H9 (cell line): ENCODE measurements at regions not wholly inside any gene's neighbourhood (a gene's known extent, or its start where the extent isn't known, plus 50 kb on each side); places are given as distances from the start of the nearest gene placed in this dataset.

Experiments used
- DNase-seq: peaks from one replicate; pipeline ENCODE4 v3.0.0-alpha.2; 2017
- H2AFZ ChIP-seq: one replicate; pipeline ENCODE4 v1.6.1; 2013; ENCODE audit warnings: mild to moderate bottlenecking, low read length, control low read depth, moderate library complexity
- H2AK5ac ChIP-seq: 2 replicates; pipeline ENCODE4 v1.6.1; 2013; ENCODE audit warnings: low read length, control low read depth, mixed read lengths; ENCODE audit not compliant: insufficient read length
- H2BK120ac ChIP-seq: one replicate; pipeline ENCODE4 v1.6.1; 2013; ENCODE audit warnings: low read depth, mild to moderate bottlenecking, low read length, control low read depth, inconsistent platforms; ENCODE audit not compliant: poor library complexity, severe bottlenecking
- H2BK12ac ChIP-seq: 2 replicates; pipeline ENCODE4 v1.6.1; 2013; ENCODE audit warnings: low read length, control low read depth, mixed read lengths, low read depth; ENCODE audit not compliant: insufficient read length
- H2BK15ac ChIP-seq: 2 replicates; pipeline ENCODE4 v1.6.1; 2013; ENCODE audit warnings: low read depth, low read length, control low read depth
- H2BK20ac ChIP-seq: one replicate; pipeline ENCODE4 v1.6.1; 2013; ENCODE audit warnings: low read depth, mild to moderate bottlenecking, low read length, control low read depth, inconsistent platforms; ENCODE audit not compliant: poor library complexity, severe bottlenecking
- H2BK5ac ChIP-seq: 2 replicates; pipeline ENCODE4 v1.6.1; 2013; ENCODE audit warnings: low read length, control low read depth, mixed read lengths; ENCODE audit not compliant: insufficient read length
- H3K14ac ChIP-seq: 2 replicates; pipeline ENCODE4 v1.6.1; 2013; ENCODE audit warnings: low read length, control low read depth; ENCODE audit not compliant: insufficient read depth
- H3K18ac ChIP-seq: 2 replicates; pipeline ENCODE4 v1.6.1; 2013; ENCODE audit warnings: low read depth, mild to moderate bottlenecking, mixed read lengths, low read length, control low read depth; ENCODE audit not compliant: insufficient read length
- H3K23ac ChIP-seq: 2 replicates; pipeline ENCODE4 v1.6.1; 2013; ENCODE audit warnings: low read length, control low read depth, mixed read lengths, low read depth; ENCODE audit not compliant: insufficient read length
- H3K23me2 ChIP-seq: 2 replicates; pipeline ENCODE4 v1.6.1; 2013; ENCODE audit warnings: low read depth, mild to moderate bottlenecking, mixed read lengths, low read length, control low read depth; ENCODE audit not compliant: insufficient read length, poor library complexity, severe bottlenecking
- H3K27ac ChIP-seq: 2 replicates; pipeline ENCODE4 v1.5.1; 2013; ENCODE audit warnings: low read length, control low read depth, mixed read lengths, low read depth; ENCODE audit not compliant: insufficient read length
- H3K27me3 ChIP-seq: 2 replicates; pipeline ENCODE4 v1.6.1; 2013; ENCODE audit warnings: low read length, control low read depth, inconsistent platforms; ENCODE audit not compliant: insufficient read depth
- H3K4ac ChIP-seq: 2 replicates; pipeline ENCODE4 v1.6.1; 2013; ENCODE audit warnings: low read depth, mild to moderate bottlenecking, control low read depth, inconsistent platforms, low read length, moderate library complexity
- H3K4me1 ChIP-seq: 2 replicates; pipeline ENCODE4 v1.6.1; 2013; ENCODE audit warnings: low read length, control low read depth, inconsistent platforms; ENCODE audit not compliant: insufficient read depth
- H3K4me2 ChIP-seq: 2 replicates; pipeline ENCODE4 v1.6.1; 2013; ENCODE audit warnings: low read length, control low read depth, mixed read lengths; ENCODE audit not compliant: insufficient read length, insufficient read depth
- H3K56ac ChIP-seq: 2 replicates; pipeline ENCODE4 v1.6.1; 2013; ENCODE audit warnings: low read depth, mild to moderate bottlenecking, mixed read lengths, low read length, control low read depth; ENCODE audit not compliant: insufficient read length
- H3K79me1 ChIP-seq: 2 replicates; pipeline ENCODE4 v1.6.1; 2013; ENCODE audit warnings: low read depth, mild to moderate bottlenecking, moderate library complexity, low read length, control low read depth, inconsistent platforms; ENCODE audit not compliant: insufficient read depth, poor library complexity, severe bottlenecking
- H3K79me2 ChIP-seq: 2 replicates; pipeline ENCODE4 v1.6.1; 2013; ENCODE audit warnings: low read length, control low read depth, inconsistent platforms; ENCODE audit not compliant: insufficient read depth
- H3K9ac ChIP-seq: 2 replicates; pipeline ENCODE4 v1.6.1; 2013; ENCODE audit warnings: low read length, control low read depth, mixed read lengths; ENCODE audit not compliant: insufficient read length; ENCODE audit errors: extremely low read depth
- H3K9me3 ChIP-seq: one replicate; pipeline ENCODE4 v1.6.1; 2013; ENCODE audit warnings: low read depth, low read length, inconsistent platforms; ENCODE audit not compliant: control insufficient read depth
- H3T11ph ChIP-seq: one replicate; pipeline ENCODE4 v1.6.1; 2013; ENCODE audit warnings: mild to moderate bottlenecking, low read length, control low read depth, inconsistent platforms
- H4K20me1 ChIP-seq: one replicate; pipeline ENCODE4 v1.6.1; 2013; ENCODE audit not compliant: control insufficient read depth, insufficient read length, insufficient read depth
- H4K5ac ChIP-seq: 2 replicates; pipeline ENCODE4 v1.6.1; 2013; ENCODE audit warnings: low read depth, mild to moderate bottlenecking, mixed read lengths, low read length, control low read depth; ENCODE audit not compliant: insufficient read length
- H4K8ac ChIP-seq: replicated peaks from 2 replicates; pipeline ENCODE4 v1.6.1; 2013; ENCODE audit warnings: low read length, control low read depth, mixed read lengths, low read depth; ENCODE audit not compliant: insufficient read length
- H4K91ac ChIP-seq: 2 replicates; pipeline ENCODE4 v1.6.1; 2013; ENCODE audit warnings: low read depth, mild to moderate bottlenecking, moderate library complexity, mixed read lengths, low read length, control low read depth; ENCODE audit not compliant: insufficient read length
- H3K27ac Mint-ChIP-seq, 3 experiments: 2 replicates in 2 of 3; 3 replicates in 1 of 3; pipeline ENCODE4 v1.8.0; 2020 to 2021; ENCODE audit warnings: mixed read lengths in 3 of 3, mild to moderate bottlenecking in 1 of 3, moderate library complexity in 1 of 3
- H3K27me3 Mint-ChIP-seq: 2 replicates; pipeline ENCODE4 v1.8.0; 2021; ENCODE audit warnings: low read depth, mild to moderate bottlenecking, moderate library complexity, mixed read lengths
- H3K36me3 Mint-ChIP-seq, 3 experiments: 2 replicates in 2 of 3; 3 replicates in 1 of 3; pipeline ENCODE4 v1.8.0; 2020 to 2021; ENCODE audit warnings: low read depth in 3 of 3, mixed read lengths in 3 of 3; ENCODE audit not compliant: insufficient read depth in 1 of 3
- H3K4me1 Mint-ChIP-seq, 2 experiments: 2 replicates each; pipeline ENCODE4 v1.8.0; 2020; ENCODE audit warnings: mixed read lengths in 2 of 2
- H3K4me3 Mint-ChIP-seq, 2 experiments: 2 replicates in 1 of 2; 3 replicates in 1 of 2; pipeline ENCODE4 v1.8.0; 2020 to 2021; ENCODE audit warnings: mild to moderate bottlenecking in 2 of 2, mixed read lengths in 2 of 2, moderate library complexity in 1 of 2
- H3K9me3 Mint-ChIP-seq, 2 experiments: 2 replicates in 1 of 2; 3 replicates in 1 of 2; pipeline ENCODE4 v1.8.0; 2020; ENCODE audit warnings: mild to moderate bottlenecking in 2 of 2, mixed read lengths in 2 of 2, moderate library complexity in 1 of 2
- WGBS: extraction: QIAGEN DNeasy Blood & Tissue Kit; methylation state at CpG from one replicate; pipeline ENCODE4 v1.1.7; 2013; ENCODE audit warnings: missing lambda C conversion rate, low lambda C conversion rate, mixed read lengths; ENCODE audit not compliant: insufficient read length; ENCODE audit errors: extremely low coverage; 5-methylcytosine and 5-hydroxymethylcytosine counted together
- TF ChIP-seq, protein P1 (sequence below): fragments of 200-600 bp; sonication (generic); conservative IDR thresholded peaks from 3 replicates; pipeline ENCODE4 v1.8.0; 2021; ENCODE audit warnings: antibody characterized with exemption, mild to moderate bottlenecking

DNA sequence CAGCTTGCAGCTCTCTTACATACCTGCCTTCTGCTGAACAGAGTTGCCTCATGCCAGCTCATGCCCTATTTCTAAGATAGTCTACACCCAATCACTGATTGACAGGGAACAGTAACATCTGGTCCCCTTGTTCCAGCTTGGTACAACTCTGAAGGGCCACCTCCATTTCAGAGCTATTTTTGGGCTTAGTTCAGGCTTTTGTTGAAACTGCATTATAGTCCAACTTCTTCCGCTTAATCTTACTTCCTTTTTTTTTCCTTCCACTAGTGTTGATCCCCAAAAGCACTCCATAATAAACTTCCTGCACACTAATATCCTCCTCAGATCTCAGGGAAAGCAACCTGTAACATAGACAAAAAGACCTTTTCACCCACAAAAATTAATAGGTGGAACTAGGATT lies 65.7 kb upstream of the TNFRSF21 start:
- no peak overlapping the region for H3K23ac ChIP-seq
- Mint-ChIP-seq H3K27me3 (no peaks in the 10 kb centered on the region), H3K36me3 (no peaks in the 10 kb centered on the region; a peak in 1 of 7 replicates), H3K4me3 (no peak overlapping the region), H3K27ac (no peak overlapping the region), H3K4me1 (peaks cover 24 to 25% of the 10 kb centered on the region in 2 experiments), H3K9me3 (no peaks in the 10 kb centered on the region)
- H3K27me3 ChIP-seq = no peaks in the 10 kb centered on the region
- H2BK120ac ChIP-seq = no peak overlapping the region
- H3K4me1 ChIP-seq = peaks cover 3% of the 10 kb centered on the region; the same call in 1 of the 2 replicates
- WGBS = no CpG with 5 or more reads among the region's 1 CpG
- no peaks in the 10 kb centered on the region for H3K79me1 ChIP-seq
- H2BK12ac ChIP-seq = no peak overlapping the region
- H3K79me2 ChIP-seq = no peaks in the 10 kb centered on the region
- no peak overlapping the region for H3K27ac ChIP-seq
- H3K4ac ChIP-seq = no peak overlapping the region
- no peak overlapping the region for H3K18ac ChIP-seq
- no peaks in the 10 kb centered on the region for H3K23me2 ChIP-seq
- no peak overlapping the region for H3T11ph ChIP-seq
- no peak overlapping the region for H2BK20ac ChIP-seq
- H4K20me1 ChIP-seq = no peaks in the 10 kb centered on the region
- H2AK5ac ChIP-seq = no peak overlapping the region
- no peak overlapping the region for H2BK15ac ChIP-seq
- H3K14ac ChIP-seq = no peak overlapping the region
- no peak overlapping the region for H2BK5ac ChIP-seq
- no peak overlapping the region for H4K5ac ChIP-seq
- H3K9ac ChIP-seq = no peak overlapping the region
- no peak overlapping the region for H3K56ac ChIP-seq
- no peaks in the 10 kb centered on the region for H3K9me3 ChIP-seq
- H4K91ac ChIP-seq = no peak overlapping the region
- DNase-seq = no peak
- TF ChIP-seq, protein P1, sequence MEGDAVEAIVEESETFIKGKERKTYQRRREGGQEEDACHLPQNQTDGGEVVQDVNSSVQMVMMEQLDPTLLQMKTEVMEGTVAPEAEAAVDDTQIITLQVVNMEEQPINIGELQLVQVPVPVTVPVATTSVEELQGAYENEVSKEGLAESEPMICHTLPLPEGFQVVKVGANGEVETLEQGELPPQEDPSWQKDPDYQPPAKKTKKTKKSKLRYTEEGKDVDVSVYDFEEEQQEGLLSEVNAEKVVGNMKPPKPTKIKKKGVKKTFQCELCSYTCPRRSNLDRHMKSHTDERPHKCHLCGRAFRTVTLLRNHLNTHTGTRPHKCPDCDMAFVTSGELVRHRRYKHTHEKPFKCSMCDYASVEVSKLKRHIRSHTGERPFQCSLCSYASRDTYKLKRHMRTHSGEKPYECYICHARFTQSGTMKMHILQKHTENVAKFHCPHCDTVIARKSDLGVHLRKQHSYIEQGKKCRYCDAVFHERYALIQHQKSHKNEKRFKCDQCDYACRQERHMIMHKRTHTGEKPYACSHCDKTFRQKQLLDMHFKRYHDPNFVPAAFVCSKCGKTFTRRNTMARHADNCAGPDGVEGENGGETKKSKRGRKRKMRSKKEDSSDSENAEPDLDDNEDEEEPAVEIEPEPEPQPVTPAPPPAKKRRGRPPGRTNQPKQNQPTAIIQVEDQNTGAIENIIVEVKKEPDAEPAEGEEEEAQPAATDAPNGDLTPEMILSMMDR = no peak
- no peak overlapping the region for H4K8ac ChIP-seq
- H3K4me2 ChIP-seq = no peak overlapping the region
- H2AFZ ChIP-seq = no peak overlapping the region
